Left lung (tissue), 4 donors: ENCODE measurements at regions not wholly inside any gene's neighbourhood (a gene's known extent, or its start where the extent isn't known, plus 50 kb on each side); places are given as distances from the start of the nearest gene placed in this dataset.
A peak's percentile ranks its signal among the peaks of the same experiment; 100 is the strongest.

Source experiments
- ATAC-seq: fragments of 200-7000 bp; cut with Tn5 transposase; one replicate; pipeline ENCODE4 v1.9.1; 2020; ENCODE audit warnings: moderate library complexity
- DNase-seq, 4 donors: peaks; one replicate each; pipeline ENCODE4 v3.0.0-alpha.2; 2013 to 2020
- H3K27ac ChIP-seq, 2 donors: fragments of 200-600 bp; sonication (generic) in 1 of 2; one replicate each; pipeline versions ENCODE4 v1.5.0 to v1.8.0; 2020 to 2021
- H3K27me3 ChIP-seq, 2 donors: fragments of 200-600 bp; sonication (generic) in 1 of 2; one replicate each; pipeline versions ENCODE4 v1.5.0 to v1.8.0; 2020 to 2021
- H3K36me3 ChIP-seq, 2 donors: fragments of 200-600 bp; sonication (generic) in 1 of 2; one replicate each; pipeline versions ENCODE4 v1.5.0 to v1.8.0; 2020 to 2021
- H3K4me1 ChIP-seq, 2 donors: fragments of 200-600 bp; one replicate each; pipeline ENCODE4 v1.8.0; 2021
- H3K4me3 ChIP-seq, 2 donors: fragments of 200-600 bp; sonication (generic) in 1 of 2; one replicate each; pipeline versions ENCODE4 v1.5.0 to v1.8.0; 2020 to 2021; ENCODE audit warnings: mild to moderate bottlenecking in 1 of 2
- H3K9me3 ChIP-seq, 2 donors: fragments of 200-600 bp; sonication (generic) in 1 of 2; one replicate each; pipeline versions ENCODE4 v1.5.0 to v1.8.0; 2020 to 2021
- CTCF ChIP-seq, 2 donors: fragments of 200-600 bp; sonication (generic) in 1 of 2; IDR thresholded peaks; one replicate each; pipeline versions ENCODE4 v1.5.0 to v1.8.0; 2021; ENCODE audit warnings: antibody characterized with exemption in 2 of 2
- intact Hi-C, 2 donors: fragments of 100-400 bp; cut with DNase I; formaldehyde crosslinking; loops; one replicate each; pipeline versions ENCODE4 v1.11.2 to v1.14.2; 2022
- donor health status: DM: no; HTN: yes; CAD: no.
- donor health status: DM: no; HTN: no; CAD: no.

GRCh38 chr4:163264934-163265333 lies 67.5 kb downstream of the NPY1R start:
- no peak for DNase-seq
- Histone ChIP-seq H3K27ac (no peak overlapping the region), H3K4me1 (no peaks in the 10 kb centered on the region), H3K27me3 (no peaks in the 10 kb centered on the region), H3K9me3 (no peaks in the 10 kb centered on the region), H3K36me3 (no peaks in the 10 kb centered on the region), H3K4me3 (no peak overlapping the region)
- no peak for TF ChIP-seq CTCF (IDR thresholded peaks at IDR 0.05)
- intact Hi-C loops = no loop called here
- no peak for ATAC-seq

GRCh38 chr4:163263606-163264005 lies 68.8 kb downstream of the NPY1R start:
- Histone ChIP-seq H3K27me3 (no peaks in the 10 kb centered on the region), H3K27ac (no peak overlapping the region), H3K4me1 (no peaks in the 10 kb centered on the region), H3K36me3 (no peaks in the 10 kb centered on the region), H3K4me3 (no peak overlapping the region), H3K9me3 (no peaks in the 10 kb centered on the region)
- ATAC-seq = no peak
- TF ChIP-seq CTCF (IDR thresholded peaks at IDR 0.05) = no peak
- DNase-seq = no peak
- intact Hi-C loops = no loop called here

GRCh38 chr4:163256680-163257343 lies 75.6 kb downstream of the NPY1R start:
- ATAC-seq (peak; percentile 96), DNase-seq (peak in 1 of 4 donors; percentile 56)
- Histone ChIP-seq H3K4me1 (no peaks in the 10 kb centered on the region), H3K9me3 (no peaks in the 10 kb centered on the region), H3K36me3 (no peaks in the 10 kb centered on the region), H3K27me3 (no peaks in the 10 kb centered on the region), H3K4me3 (no peak overlapping the region), H3K27ac (no peak overlapping the region)
- intact Hi-C loops = no loop called here
- TF ChIP-seq CTCF (IDR thresholded peaks at IDR 0.05) = no peak

- intact Hi-C loops = no loop called here
- H3K27ac ChIP-seq = no peak overlapping the region
- no peak overlapping the region for H3K4me3 ChIP-seq
- no peaks in the 10 kb centered on the region for H3K27me3 ChIP-seq
- DNase-seq (no peak), ATAC-seq (no peak)
- no peaks in the 10 kb centered on the region for H3K4me1 ChIP-seq
- no peaks in the 10 kb centered on the region for H3K36me3 ChIP-seq
- TF ChIP-seq CTCF (IDR thresholded peaks at IDR 0.05) = no peak
- no peaks in the 10 kb centered on the region for H3K9me3 ChIP-seq
These were observed 81.2 kb downstream of the NPY1R start for GRCh38 chr4:163251204-163251603.

- no peaks in the 10 kb centered on the region for H3K9me3 ChIP-seq
- no peak overlapping the region for H3K4me3 ChIP-seq
- TF ChIP-seq CTCF (IDR thresholded peaks at IDR 0.05) = no peak
- no peaks in the 10 kb centered on the region for H3K4me1 ChIP-seq
- intact Hi-C loops = no loop called here
- ATAC-seq (no peak), DNase-seq (no peak)
- H3K27me3 ChIP-seq = no peaks in the 10 kb centered on the region
- no peaks in the 10 kb centered on the region for H3K36me3 ChIP-seq
- H3K27ac ChIP-seq = no peak overlapping the region
These were observed 82.4 kb upstream of the NAF1 start for GRCh38 chr4:163249042-163249441.
